IPS DF 4.7 (cell line): ENCODE measurements at regions not wholly inside any gene's neighbourhood (a gene's known extent, or its start where the extent isn't known, plus 50 kb on each side); places are given as distances from the start of the nearest gene placed in this dataset.
"Not testable (repeated sequence)": the region's sequence is repeated elsewhere in the genome, so short reads cannot be mapped to it uniquely, and the experiment has no call there.

Experiments
- DNase-seq: peaks from one replicate; pipeline ENCODE4 v3.0.0-alpha.2; 2013; ENCODE audit warnings: low spot score; ENCODE audit errors: extremely low read depth

DNA sequence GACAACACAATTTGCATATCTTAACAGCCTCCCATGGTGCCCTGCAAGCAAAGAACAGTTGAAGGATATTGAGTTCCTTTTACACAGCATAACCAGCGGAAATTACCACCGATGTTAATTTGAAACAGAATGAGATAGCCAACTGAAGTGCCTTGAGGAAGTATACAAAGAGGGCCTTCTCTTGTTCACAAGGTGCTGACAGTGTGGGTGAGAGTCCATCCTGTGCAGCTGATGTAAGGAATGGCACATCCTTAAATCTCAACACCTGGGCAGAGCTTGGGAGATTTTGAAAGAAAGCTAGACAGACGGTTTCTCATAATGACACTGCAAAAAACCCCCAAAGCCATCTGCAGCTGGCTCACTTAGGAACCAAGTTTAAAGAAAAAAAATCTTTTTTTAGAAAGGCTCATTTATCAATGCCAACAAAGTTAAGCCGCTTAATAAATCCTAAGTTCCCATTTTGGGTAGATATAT, 818.6 kb downstream of the KCNJ2 start:
- DNase-seq: peak; percentile 74

DNA sequence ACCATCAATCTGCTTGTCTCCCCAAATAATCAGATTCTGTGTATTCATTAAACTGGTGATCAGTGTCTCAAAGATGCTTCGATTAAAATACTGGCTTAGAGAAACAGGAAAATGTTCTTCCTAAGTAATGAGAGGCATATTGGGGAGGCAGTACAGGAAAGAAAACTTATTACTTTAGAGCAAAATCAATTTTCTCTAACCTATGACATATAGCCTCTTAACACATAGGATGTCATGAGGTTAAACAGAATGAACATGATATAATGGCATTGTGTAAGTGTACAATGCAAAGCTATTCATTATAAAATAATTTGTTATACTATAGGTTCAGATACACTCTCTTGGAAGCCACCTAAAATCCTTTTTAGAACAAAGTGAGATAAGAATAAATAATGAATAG, 819.3 kb downstream of the KCNJ2 start:
- no peak for DNase-seq

GRCh38 chr17:70989280-70989679, 819.9 kb downstream of the KCNJ2 start:
- no peak for DNase-seq

DNA sequence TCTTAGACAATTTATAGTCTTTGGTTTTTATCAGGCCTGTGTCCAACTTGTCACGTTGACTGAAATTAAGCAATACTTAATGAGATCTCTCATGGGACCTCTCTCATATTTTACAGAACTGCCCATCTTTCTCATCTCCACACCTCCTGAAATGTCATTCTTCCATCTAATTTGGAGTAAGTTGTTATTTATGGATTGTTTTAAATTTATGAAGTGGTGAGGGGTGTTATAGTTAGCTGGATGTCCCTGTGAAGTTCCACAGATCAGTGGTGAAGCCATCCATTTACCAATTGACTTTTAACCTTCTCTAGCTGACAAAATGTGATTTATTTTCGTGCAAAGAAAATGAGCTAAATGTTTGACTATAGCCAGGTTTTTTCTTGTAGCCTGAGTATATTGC, 824.9 kb downstream of the KCNJ2 start:
- no peak for DNase-seq

DNA sequence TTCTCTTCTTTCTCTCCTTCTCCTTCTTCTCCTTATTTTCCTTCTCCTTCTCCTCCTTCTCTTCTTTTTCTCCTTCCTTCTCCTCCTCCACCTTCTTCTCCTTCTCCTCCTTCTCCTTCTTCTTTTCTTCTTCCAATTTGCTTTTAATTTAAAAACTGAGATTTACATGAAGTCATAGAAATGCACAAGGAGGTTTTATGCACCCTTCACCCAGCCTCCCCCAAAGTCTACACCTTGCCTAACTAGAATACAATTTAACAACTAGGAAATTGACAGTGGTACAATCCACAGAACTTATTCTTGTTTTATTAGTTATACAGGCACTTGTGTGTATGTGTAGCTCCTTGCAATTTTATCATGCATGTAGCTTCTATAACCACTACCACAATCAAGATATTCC, 826.7 kb downstream of the KCNJ2 start:
- DNase-seq: no peak

GRCh38 chr17:71003736-71004135, 834.4 kb downstream of the KCNJ2 start:
- DNase-seq: no peak

DNA sequence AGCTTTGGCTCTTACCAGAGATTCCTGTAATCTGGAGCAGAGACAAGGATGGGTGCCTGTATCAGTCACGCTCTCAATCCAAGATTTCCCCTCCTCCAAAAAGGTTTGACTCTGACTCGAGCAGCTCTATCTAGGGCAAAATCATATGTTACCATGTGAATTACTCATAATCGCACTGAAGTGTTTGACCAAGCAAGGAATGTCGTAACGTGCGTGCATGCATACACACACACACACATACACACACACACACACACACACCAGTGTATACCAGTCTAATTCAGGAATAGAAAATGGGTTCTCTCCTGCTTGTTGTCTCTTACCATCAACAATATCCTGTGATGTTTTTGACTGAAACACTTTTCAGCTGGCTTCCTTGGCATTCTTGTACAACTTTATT, 835.1 kb downstream of the KCNJ2 start:
- no peak for DNase-seq

- no peak for DNase-seq
Measured at GRCh38 chr17:71011391-71011790, 842.1 kb downstream of the KCNJ2 start.

- no peak for DNase-seq
Measured at GRCh38 chr17:71019699-71020098, 850.4 kb downstream of the KCNJ2 start.

- DNase-seq: no peak
Measured at GRCh38 chr17:71022758-71023157, 853.4 kb downstream of the KCNJ2 start.

DNA sequence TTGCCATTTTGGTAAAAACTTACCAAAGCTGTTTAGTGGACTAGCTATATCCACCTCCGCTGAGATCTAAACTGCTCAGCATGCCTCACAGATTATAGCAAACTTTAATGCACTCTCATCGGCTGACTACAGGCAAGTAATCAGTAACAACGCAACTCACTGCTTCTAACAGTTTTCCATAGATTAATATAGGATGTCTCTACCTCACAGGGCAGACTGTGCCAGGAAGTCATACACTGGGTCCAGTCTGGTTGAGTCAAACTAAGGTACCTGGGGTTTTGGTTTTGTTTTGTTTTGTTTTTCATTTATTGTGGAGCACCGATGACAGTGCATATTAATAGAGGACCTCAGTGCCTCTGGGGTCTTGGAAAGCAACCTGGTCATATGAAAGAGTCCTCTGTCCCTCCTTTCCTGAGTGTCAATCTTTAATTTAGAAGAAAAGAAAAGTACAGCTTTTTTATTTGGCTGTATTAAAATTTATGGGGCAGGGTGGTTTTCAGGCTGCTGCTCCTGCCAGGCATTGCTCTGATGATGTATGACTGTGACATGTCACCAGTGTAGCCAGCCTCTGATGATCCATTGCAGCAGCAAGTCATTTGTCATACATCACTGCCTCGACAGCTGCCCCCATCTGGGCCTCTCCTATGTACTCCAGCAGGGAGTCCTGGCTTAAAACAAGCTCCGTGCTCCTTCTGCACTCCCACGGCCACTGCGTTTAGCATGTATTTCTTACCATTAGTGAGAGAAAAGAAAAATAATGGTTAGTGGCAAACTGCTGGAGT, 854.1 kb downstream of the KCNJ2 start:
- DNase-seq: no peak

- DNase-seq: no peak
Measured at GRCh38 chr17:71024172-71024571, 854.8 kb downstream of the KCNJ2 start.

DNA sequence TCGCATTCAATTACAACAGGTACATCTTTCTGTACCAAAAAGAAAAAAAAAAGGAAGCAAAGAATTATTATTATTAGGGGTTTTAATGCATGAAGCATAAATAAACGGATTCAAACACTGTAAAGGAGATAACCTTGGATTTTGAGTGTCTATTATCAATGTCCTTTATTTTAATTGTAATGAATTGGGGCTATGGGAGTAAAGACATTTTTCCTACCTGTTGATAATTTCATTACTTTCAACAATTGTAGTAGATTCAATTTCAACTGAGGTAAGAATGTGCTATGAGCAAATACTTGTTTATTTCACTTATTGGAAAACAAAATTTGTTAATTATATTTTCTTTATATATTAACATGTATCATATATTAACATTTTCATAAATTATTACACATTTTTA, 855.6 kb downstream of the KCNJ2 start:
- DNase-seq: no peak

DNA sequence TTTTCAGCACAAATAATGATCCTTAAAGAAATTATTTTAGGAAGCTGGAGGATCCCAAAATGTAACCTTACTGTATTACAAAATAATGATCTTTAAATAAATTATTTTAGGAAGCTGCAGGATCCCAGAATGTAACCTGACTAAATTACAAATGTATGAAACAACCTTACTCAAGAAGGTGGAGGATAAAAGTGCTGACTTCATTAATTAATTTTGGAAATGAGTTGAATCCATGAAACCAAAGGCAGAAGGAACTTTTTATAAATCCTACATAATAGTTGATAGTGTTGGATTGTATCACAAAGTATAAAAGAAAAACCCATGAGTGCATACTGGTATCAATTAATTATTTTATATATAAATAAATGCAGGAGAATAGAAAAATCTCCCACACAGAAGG, 859.9 kb downstream of the KCNJ2 start:
- DNase-seq: no peak

- DNase-seq: not testable (repeated sequence)
Measured at GRCh38 chr17:71031286-71031685, 862.0 kb downstream of the KCNJ2 start.

DNA sequence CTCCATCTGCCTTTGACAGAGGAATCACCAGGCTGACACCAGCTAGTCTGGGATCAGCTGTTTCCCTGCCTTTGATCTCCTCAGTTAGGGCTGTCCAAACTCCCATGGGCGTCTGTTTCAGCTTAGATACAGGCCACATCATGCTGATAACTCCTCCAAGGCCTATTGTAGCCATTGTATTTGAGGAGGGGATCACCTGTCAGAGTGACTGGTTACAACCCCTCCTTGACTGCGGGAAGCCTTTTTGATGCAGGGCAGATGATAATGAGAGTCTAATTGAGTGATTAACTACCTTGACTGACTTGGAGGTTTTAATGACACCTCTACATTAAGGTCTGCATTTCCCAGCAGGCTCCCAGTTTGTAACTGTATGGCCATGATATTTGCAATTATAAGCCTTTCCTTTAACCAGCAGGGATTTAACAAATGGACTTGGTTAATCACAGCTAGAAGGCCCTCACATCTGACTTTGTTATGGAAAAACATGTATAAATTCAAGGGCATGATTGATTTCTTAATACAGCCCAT, 863.5 kb downstream of the KCNJ2 start:
- peak; percentile 100 for DNase-seq

GRCh38 chr17:71033336-71033735, 864.0 kb downstream of the KCNJ2 start:
- no peak for DNase-seq

GRCh38 chr17:71035226-71035625, 865.9 kb downstream of the KCNJ2 start:
- no peak for DNase-seq

DNA sequence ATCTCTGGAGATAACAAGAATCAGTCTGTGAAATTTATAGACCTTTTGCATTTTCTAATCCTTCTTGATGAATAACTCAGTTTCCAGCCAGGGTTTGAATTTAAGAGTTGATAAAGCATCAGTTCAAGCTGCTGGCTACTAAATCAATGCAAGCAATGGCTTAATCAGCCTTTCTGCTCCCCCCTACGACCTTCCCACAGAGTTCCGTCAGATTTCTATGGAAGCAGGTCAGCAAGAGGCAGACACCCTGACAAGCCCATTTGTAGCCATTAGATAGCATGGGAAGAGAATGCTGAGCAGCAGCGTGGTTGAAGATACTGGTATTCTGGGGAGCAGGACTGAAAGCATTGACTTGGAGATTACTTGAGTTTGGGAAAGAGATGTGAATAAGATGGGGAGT, 868.1 kb downstream of the KCNJ2 start:
- no peak for DNase-seq

DNA sequence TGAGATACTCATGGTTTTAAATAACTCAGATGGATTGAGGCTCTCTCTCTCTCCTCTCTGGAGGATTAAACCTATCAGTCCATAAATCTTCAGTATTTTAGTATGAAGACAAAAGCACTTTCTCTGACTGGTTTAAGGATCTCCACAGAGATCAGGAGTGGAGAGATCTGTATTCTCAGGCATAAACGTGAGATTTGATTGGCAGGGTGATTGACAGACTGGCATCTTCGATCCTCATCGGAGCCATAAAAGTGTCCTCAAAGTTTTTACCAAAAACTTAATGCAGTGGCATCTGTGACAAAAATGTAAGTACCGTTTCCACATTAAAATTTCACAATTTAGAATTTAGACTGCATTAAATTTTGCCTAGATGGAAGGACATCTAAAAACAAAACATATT, 870.1 kb downstream of the KCNJ2 start:
- no peak for DNase-seq

GRCh38 chr17:71052971-71053370, 883.6 kb downstream of the KCNJ2 start:
- DNase-seq: no peak

- no peak for DNase-seq
Measured at GRCh38 chr17:71055128-71055527, 885.8 kb downstream of the KCNJ2 start.

DNA sequence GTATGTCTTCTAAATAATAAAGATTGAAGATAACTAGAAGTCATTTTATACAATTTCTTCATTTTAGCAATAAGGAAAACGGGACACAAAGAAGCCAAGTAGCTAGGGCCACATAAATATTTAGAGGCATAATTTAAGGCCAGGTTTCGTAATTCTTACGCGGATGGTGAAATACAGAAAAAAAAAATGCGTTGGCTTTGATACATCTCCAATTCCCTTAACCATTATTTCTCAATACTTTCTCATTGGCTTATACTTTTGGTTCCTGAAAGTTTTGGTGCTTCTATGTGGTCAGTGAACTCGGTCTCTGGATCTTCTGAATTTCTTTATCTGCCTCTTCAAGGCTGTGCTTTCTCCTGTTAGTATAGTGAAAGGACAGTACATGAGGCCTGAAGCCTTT, 888.1 kb downstream of the KCNJ2 start:
- no peak for DNase-seq
